ENCODE measurements at regions not wholly inside any gene's neighbourhood (a gene's known extent, or its start where the extent isn't known, plus 50 kb on each side); places are given as distances from the start of the nearest gene placed in this dataset.

DNA sequence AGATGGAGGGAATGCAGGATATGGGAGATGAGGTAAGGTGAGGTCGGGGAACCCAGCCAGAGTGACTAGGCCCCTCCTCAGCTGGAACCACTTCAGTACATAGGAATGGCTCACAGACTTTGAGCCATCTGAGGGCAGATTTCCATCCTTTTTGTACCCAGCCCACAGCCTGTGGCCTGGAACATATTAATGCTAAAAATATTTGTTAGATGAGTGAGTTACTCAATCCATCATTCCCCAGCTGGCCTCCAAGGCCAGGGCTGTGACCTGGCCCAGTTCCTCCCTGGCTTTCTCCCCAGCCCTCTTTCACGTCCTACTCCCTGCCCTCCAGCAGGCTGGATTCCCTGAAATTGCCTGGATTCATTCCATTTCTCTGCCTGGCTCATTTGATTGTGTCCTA is 57.2 kb upstream of the PRDM11 start:
- TF ChIP-seq, protein P1, sequence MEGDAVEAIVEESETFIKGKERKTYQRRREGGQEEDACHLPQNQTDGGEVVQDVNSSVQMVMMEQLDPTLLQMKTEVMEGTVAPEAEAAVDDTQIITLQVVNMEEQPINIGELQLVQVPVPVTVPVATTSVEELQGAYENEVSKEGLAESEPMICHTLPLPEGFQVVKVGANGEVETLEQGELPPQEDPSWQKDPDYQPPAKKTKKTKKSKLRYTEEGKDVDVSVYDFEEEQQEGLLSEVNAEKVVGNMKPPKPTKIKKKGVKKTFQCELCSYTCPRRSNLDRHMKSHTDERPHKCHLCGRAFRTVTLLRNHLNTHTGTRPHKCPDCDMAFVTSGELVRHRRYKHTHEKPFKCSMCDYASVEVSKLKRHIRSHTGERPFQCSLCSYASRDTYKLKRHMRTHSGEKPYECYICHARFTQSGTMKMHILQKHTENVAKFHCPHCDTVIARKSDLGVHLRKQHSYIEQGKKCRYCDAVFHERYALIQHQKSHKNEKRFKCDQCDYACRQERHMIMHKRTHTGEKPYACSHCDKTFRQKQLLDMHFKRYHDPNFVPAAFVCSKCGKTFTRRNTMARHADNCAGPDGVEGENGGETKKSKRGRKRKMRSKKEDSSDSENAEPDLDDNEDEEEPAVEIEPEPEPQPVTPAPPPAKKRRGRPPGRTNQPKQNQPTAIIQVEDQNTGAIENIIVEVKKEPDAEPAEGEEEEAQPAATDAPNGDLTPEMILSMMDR (IDR thresholded peaks at IDR 0.05; ENCODE audit: borderline replicate concordance, extremely low read depth, low read length, poor library complexity, severe bottlenecking), result no peak
- TF ChIP-seq EZH2 (IDR thresholded peaks at IDR 0.05; ENCODE audit: borderline replicate concordance, low read depth, low read length, severe bottlenecking), result no peak

Measured in DND-41 (cell line).